ENCODE measurements at regions not wholly inside any gene's neighbourhood (a gene's known extent, or its start where the extent isn't known, plus 50 kb on each side); places are given as distances from the start of the nearest gene placed in this dataset.
"Not testable (repeated sequence)": the region's sequence is repeated elsewhere in the genome, so short reads cannot be mapped to it uniquely, and the experiment has no call there.

DNA sequence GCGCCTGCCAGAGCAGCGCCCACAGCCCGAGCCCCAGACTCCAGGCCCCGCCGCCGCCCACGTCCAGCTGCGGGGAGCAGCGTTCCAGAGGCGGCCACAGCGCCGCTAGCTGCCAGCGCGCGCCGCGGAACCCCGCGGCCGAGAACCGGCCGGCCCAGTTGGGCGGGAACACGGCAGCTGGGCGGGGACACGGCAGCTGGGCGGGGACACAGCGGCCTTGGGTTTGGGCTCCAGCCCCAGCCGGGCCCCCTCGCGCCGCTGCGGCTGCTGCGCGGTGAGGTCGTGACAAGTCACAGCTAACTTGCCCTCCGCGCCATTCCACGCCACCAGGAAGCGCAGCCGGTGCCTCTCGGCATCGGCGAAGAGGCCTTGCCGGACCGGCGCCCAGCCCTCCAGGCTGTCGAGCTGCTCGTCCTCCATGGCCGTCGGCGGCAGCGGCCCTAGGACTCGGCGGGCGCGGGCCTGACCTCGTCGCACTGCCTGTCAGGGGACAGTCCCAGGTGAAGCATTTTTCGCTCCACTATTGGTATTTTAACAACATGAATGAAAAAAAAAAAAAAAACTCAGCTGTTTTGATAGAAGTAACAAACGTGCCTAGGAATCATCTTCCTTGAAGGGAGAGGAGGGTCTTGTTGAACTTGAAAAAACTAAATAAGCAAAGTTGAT, 56.6 kb upstream of the GOLGA8N start:
- TF ChIP-seq, protein P1, sequence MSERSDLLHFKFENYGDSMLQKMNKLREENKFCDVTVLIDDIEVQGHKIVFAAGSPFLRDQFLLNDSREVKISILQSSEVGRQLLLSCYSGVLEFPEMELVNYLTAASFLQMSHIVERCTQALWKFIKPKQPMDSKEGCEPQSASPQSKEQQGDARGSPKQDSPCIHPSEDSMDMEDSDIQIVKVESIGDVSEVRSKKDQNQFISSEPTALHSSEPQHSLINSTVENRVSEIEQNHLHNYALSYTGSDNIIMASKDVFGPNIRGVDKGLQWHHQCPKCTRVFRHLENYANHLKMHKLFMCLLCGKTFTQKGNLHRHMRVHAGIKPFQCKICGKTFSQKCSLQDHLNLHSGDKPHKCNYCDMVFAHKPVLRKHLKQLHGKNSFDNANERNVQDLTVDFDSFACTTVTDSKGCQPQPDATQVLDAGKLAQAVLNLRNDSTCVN (tag by site-specific recombination; optimal IDR thresholded peaks at IDR 0.05) = peak; percentile 49
- peak; percentile 55 for TF ChIP-seq KLF9 (tag by site-specific recombination; IDR thresholded peaks at IDR 0.05; ENCODE audit: low read depth)
- POLR2A ChIA-PET = not testable (repeated sequence)

DNA sequence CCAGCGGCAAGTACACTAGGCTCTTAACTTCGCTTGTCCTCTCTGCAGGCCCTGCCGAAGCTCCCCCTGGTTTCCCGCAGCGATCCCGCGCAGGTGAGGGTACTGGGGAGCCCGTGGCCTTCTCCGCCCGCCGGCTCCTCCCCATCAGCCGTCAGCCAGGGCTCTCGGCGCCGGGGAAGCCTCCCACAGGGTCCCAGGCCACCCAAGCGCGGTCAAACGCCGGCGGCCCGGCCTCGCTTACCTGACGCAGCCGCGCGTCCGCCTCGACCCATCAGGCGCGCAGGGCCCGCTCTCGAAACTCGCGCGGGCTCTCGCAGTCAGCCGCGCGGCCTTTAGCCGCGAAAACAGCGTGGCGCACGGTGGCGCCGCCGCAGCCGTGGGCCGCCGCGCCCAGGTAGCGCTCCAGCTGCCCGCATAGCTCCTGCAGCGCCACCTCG, 57.2 kb upstream of the GOLGA8N start:
- POLR2A ChIA-PET; H3K27ac ChIP-seq (ENCODE audit: extremely low read depth, low read depth, low read length); H3K9me3 ChIP-seq (ENCODE audit: control insufficient read depth, insufficient read depth, low read depth, low read length); H3K36me3 ChIP-seq (ENCODE audit: control insufficient read depth in 2 of 2, insufficient read depth in 1 of 2, low read length in 2 of 2); H3K4me3 ChIP-seq (ENCODE audit: low read depth, low read length); H3K4me1 ChIP-seq (ENCODE audit: control insufficient read depth, insufficient read depth, low read length); CTCF ChIA-PET: not testable (repeated sequence)

More for the DNA sequence above, 56.6 kb upstream of the GOLGA8N start:
- CTCF ChIA-PET; H3K36me3 ChIP-seq (ENCODE audit: control insufficient read depth in 2 of 2, insufficient read depth in 1 of 2, low read length in 2 of 2); H3K27ac ChIP-seq (ENCODE audit: extremely low read depth, low read depth, low read length); H3K4me1 ChIP-seq (ENCODE audit: control insufficient read depth, insufficient read depth, low read length); H3K9me3 ChIP-seq (ENCODE audit: control insufficient read depth, insufficient read depth, low read depth, low read length): not testable (repeated sequence)
- peak overlapping the region; percentile 39 for H3K4me3 ChIP-seq (ENCODE audit: low read depth, low read length)

GRCh38 chr15:32535150-32535898, 57.9 kb upstream of the GOLGA8N start:
- CTCF ChIA-PET; H3K27ac ChIP-seq (ENCODE audit: extremely low read depth, low read depth, low read length); H3K4me1 ChIP-seq (ENCODE audit: control insufficient read depth, insufficient read depth, low read length); POLR2A ChIA-PET; H3K4me3 ChIP-seq (ENCODE audit: low read depth, low read length); H3K36me3 ChIP-seq (ENCODE audit: control insufficient read depth in 2 of 2, insufficient read depth in 1 of 2, low read length in 2 of 2); H3K9me3 ChIP-seq (ENCODE audit: control insufficient read depth, insufficient read depth, low read depth, low read length): not testable (repeated sequence)

- H3K4me3 ChIP-seq (ENCODE audit: low read depth, low read length); POLR2A ChIA-PET; H3K36me3 ChIP-seq (ENCODE audit: control insufficient read depth in 2 of 2, insufficient read depth in 1 of 2, low read length in 2 of 2); CTCF ChIA-PET; H3K9me3 ChIP-seq (ENCODE audit: control insufficient read depth, insufficient read depth, low read depth, low read length); H3K27ac ChIP-seq (ENCODE audit: extremely low read depth, low read depth, low read length); H3K4me1 ChIP-seq (ENCODE audit: control insufficient read depth, insufficient read depth, low read length): not testable (repeated sequence)
Measured at GRCh38 chr15:32522900-32523299, 67.5 kb upstream of the GOLGA8O start.

GRCh38 chr15:32522421-32522820, 67.0 kb upstream of the GOLGA8O start:
- H3K9me3 ChIP-seq (ENCODE audit: control insufficient read depth, insufficient read depth, low read depth, low read length); POLR2A ChIA-PET; H3K27ac ChIP-seq (ENCODE audit: extremely low read depth, low read depth, low read length); H3K36me3 ChIP-seq (ENCODE audit: control insufficient read depth in 2 of 2, insufficient read depth in 1 of 2, low read length in 2 of 2); H3K4me1 ChIP-seq (ENCODE audit: control insufficient read depth, insufficient read depth, low read length); CTCF ChIA-PET; H3K4me3 ChIP-seq (ENCODE audit: low read depth, low read length): not testable (repeated sequence)

DNA sequence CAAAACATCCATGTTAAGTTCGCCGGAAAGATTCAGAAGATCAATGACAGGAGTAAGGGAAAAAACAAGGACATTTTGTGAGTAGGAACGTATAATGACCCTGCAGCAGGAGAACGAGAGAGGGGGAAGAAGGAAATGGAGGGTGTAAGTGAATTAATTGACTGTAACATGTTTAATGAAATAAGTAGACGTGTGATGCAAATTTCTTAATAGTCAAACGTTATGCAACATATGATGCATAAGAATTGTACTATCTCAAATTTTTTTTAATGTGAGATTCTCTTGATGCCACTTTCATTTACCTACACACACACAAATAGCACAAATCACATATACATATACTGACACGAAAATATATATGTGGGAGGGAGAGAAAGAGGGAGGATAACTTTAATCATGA, 63.5 kb upstream of the GOLGA8O start:
- CTCF ChIA-PET; H3K36me3 ChIP-seq (ENCODE audit: control insufficient read depth in 2 of 2, insufficient read depth in 1 of 2, low read length in 2 of 2); H3K4me3 ChIP-seq (ENCODE audit: low read depth, low read length); H3K4me1 ChIP-seq (ENCODE audit: control insufficient read depth, insufficient read depth, low read length); POLR2A ChIA-PET; H3K9me3 ChIP-seq (ENCODE audit: control insufficient read depth, insufficient read depth, low read depth, low read length); H3K27ac ChIP-seq (ENCODE audit: extremely low read depth, low read depth, low read length): not testable (repeated sequence)

GRCh38 chr15:32518013-32518412, 62.6 kb upstream of the GOLGA8O start:
- H3K4me1 ChIP-seq (ENCODE audit: control insufficient read depth, insufficient read depth, low read length); H3K4me3 ChIP-seq (ENCODE audit: low read depth, low read length); H3K27ac ChIP-seq (ENCODE audit: extremely low read depth, low read depth, low read length); H3K36me3 ChIP-seq (ENCODE audit: control insufficient read depth in 2 of 2, insufficient read depth in 1 of 2, low read length in 2 of 2); CTCF ChIA-PET; H3K9me3 ChIP-seq (ENCODE audit: control insufficient read depth, insufficient read depth, low read depth, low read length); POLR2A ChIA-PET: not testable (repeated sequence)

DNA sequence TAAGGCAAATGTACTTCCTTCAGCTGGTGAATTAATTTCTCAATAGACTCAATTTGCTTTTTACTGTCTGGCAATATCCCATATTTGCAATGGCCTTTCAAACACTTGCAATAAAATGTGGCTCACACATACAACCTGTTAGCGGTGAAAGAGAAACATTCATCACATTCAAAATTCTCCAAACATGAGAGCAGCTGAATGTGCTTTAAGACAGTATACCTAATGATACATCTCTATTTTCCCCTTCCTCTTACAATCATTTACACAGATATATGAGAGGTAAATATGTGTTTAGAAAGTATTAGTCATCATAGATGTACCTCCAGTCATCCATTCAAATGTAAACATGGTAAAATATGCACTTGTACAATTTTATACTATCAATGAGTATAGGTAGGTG, 61.5 kb upstream of the GOLGA8O start:
- POLR2A ChIA-PET; H3K4me1 ChIP-seq (ENCODE audit: control insufficient read depth, insufficient read depth, low read length); H3K27ac ChIP-seq (ENCODE audit: extremely low read depth, low read depth, low read length); CTCF ChIA-PET; H3K4me3 ChIP-seq (ENCODE audit: low read depth, low read length); H3K9me3 ChIP-seq (ENCODE audit: control insufficient read depth, insufficient read depth, low read depth, low read length); H3K36me3 ChIP-seq (ENCODE audit: control insufficient read depth in 2 of 2, insufficient read depth in 1 of 2, low read length in 2 of 2): not testable (repeated sequence)

DNA sequence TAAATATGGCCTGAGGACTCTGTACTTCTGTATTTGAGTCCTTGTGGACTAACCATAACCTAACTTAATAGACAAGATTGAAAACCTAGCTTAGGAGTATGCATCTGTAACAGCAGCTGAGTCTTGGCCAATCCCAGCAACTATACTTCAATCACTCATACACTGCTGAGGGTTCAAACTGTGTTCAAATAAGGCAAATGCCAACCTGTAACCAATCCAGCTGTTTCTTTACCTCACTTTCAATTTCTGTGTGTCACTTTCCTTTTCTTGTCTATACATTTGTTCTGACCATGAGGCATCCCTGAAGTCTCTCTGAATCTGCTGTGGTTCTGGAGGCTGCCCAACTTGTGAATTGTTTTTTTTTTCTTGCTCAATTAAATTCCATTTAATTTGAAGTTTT, 57.9 kb upstream of the GOLGA8O start:
- H3K4me3 ChIP-seq (ENCODE audit: low read depth, low read length); H3K27ac ChIP-seq (ENCODE audit: extremely low read depth, low read depth, low read length); CTCF ChIA-PET; H3K9me3 ChIP-seq (ENCODE audit: control insufficient read depth, insufficient read depth, low read depth, low read length); POLR2A ChIA-PET; H3K4me1 ChIP-seq (ENCODE audit: control insufficient read depth, insufficient read depth, low read length); H3K36me3 ChIP-seq (ENCODE audit: control insufficient read depth in 2 of 2, insufficient read depth in 1 of 2, low read length in 2 of 2): not testable (repeated sequence)

DNA sequence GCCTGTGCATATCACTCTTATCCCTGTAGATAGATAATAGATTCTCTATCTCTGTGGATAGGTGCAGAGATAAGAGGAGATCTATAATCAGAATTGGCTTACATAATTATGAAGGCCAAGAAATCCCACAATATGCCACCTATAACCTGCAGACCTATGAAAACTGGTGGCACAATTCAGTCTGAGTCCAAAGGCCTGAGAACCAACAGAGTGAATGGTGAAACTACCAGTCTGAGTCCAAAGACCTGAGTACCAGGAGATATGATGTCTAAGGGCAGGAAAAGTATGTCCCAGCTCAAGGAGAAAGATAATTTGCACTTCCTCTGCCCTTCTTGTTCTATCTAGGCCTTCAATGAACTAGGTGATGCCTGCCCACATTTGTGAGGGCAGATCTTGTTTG, 54.6 kb upstream of the GOLGA8O start:
- CTCF ChIA-PET; H3K36me3 ChIP-seq (ENCODE audit: control insufficient read depth in 2 of 2, insufficient read depth in 1 of 2, low read length in 2 of 2); POLR2A ChIA-PET; H3K4me3 ChIP-seq (ENCODE audit: low read depth, low read length); H3K9me3 ChIP-seq (ENCODE audit: control insufficient read depth, insufficient read depth, low read depth, low read length); H3K4me1 ChIP-seq (ENCODE audit: control insufficient read depth, insufficient read depth, low read length); H3K27ac ChIP-seq (ENCODE audit: extremely low read depth, low read depth, low read length): not testable (repeated sequence)

Data from HEK293 (cell line).